GM13977 (cell line): ENCODE measurements at regions not wholly inside any gene's neighbourhood (a gene's known extent, or its start where the extent isn't known, plus 50 kb on each side); places are given as distances from the start of the nearest gene placed in this dataset.

Experiments
- DNase-seq: peaks from one replicate; pipeline ENCODE4 v3.0.0; 2012; ENCODE audit warnings: low spot score
- CTCF ChIP-seq: IDR thresholded peaks from 2 replicates; pipeline ENCODE4 v1.5.1; 2012; ENCODE audit warnings: mild to moderate bottlenecking, control low read depth; ENCODE audit not compliant: insufficient read depth; ENCODE audit errors: extremely low read depth, missing control alignments
- in situ Hi-C: fragments of 300-500 bp; cut with MboI; formaldehyde crosslinking; loops from one replicate; pipeline ENCODE4 v1.12.0; 2022; ENCODE audit warnings: low sequenced_read_pairs, low pct_unique_long_range_greater_than_20kb, mixed read lengths, inconsistent platforms; ENCODE audit not compliant: unreplicated experiment

- DNase-seq, result no peak
- in situ Hi-C loops, result no loop called here
- no peak for TF ChIP-seq CTCF
Measured at GRCh38 chr1:172753964-172754363, 95.1 kb downstream of the FASLG start.

GRCh38 chr1:172754609-172755008, 95.7 kb downstream of the FASLG start:
- in situ Hi-C loops, result no loop called here
- TF ChIP-seq CTCF, result no peak
- no peak for DNase-seq

DNA sequence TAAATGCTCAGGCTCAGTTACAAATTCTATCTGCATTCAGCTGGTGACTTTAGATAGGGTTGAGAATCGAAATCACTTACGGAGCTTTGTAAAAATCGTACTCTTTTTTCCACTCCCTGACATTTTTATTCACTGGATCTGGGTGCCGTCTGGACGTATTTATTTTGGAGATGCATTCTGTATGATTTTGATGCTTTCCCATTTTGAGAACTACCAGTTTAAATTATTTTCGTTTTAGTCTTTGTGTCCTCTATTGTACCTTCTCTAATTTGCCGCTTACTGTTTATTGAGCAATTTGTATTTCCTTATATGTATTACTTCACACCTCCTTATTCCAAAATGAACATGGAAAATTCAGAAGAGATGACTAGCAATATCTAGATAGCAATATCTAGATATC, 96.2 kb downstream of the FASLG start:
- no peak for DNase-seq
- TF ChIP-seq CTCF, result no peak
- in situ Hi-C loops, result no loop called here

DNA sequence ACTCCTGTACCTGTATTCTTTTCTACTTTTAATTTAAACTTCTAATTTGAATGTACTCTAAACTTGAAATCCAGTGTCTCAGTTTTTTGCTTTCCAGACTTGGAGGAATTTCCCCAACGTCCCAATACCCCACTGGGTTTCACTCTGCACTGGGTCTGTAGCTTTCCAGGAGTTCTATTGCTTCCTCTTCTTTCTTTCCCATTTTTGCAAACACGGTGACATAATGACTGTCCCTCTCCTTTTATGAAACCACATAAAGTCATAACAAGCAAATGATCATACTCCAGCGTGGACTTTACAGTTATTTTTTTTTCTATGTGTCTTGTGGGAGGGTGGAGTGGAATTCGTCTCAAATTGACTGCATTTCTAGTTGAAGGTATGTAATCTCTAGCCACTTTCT, 97.1 kb downstream of the FASLG start:
- in situ Hi-C loops, result no loop called here
- DNase-seq, result no peak
- no peak for TF ChIP-seq CTCF

DNA sequence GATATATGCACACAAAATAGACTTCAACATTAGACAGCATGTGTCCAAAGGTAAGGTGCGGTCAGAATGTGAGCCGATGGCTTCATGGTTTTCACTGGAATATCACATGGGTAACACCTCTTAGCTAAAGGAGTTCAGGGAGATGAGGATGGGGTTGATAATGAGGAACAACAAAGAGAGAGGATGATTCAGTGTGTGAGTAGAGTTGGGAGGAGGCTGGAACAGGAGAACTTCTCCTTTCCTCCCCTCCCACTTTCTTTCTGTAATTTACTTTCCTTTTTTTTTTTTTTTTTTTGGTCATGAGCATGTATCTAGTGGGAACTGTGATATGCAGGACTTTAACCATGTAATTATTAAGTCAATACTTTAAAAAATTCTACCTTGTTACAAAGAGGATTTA, 99.4 kb downstream of the FASLG start:
- in situ Hi-C loops, result no loop called here
- DNase-seq, result no peak
- no peak for TF ChIP-seq CTCF

DNA sequence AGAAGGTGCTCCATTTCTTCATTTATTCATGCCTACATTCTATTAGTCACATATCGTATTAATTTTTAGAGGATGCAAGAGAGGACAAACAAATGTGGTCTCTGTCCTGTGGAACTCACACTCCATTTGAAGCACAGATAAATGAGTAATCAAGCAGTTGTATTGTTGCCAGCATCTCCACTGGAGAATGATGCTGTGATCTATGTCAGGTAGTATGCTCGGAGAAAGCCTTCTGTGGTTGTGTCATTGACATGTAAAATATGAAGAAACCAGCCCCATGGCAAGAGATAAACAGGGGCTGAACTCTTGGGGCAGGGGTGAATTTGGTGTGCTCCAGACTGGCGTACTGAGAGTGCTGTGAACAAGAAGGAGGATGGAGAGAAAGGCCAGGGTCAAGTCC, 101.2 kb downstream of the FASLG start:
- TF ChIP-seq CTCF, result no peak
- DNase-seq, result no peak
- in situ Hi-C loops, result no loop called here
